DMS 273 treated with DMSO at 0.1 percent for 48 hours (cell line): ENCODE measurements at regions not wholly inside any gene's neighbourhood (a gene's known extent, or its start where the extent isn't known, plus 50 kb on each side); places are given as distances from the start of the nearest gene placed in this dataset.
"Not testable (repeated sequence)": the region's sequence is repeated elsewhere in the genome, so short reads cannot be mapped to it uniquely, and the experiment has no call there.

Experiments used
- DNase-seq: peaks from one replicate; lab custom pipeline; 2025; lab: John Stamatoyannopoulos, UW

DNA sequence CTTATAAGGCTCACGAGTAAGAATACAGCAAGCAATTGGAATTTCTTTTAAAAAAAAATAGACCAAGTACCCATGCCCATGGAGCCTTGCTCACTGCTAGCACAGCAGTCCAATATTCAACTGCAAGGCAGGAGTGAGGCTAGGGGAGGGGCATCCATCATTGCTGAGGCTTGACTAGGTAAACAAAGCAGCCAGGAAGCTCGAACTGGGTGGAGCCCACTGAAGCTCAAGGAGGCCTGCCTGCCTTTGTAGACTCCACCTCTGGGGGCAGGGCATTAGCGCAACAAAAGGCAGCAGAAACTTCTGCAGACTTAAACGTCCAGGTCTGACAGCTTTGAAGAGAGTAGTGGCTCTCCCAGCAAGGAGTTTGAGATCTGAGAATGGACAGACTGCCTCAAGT is 84.0 kb upstream of the STEAP1 start:
- not testable (repeated sequence) for DNase-seq

GRCh38 chr7:90078921-90079320 is 75.3 kb upstream of the STEAP1 start:
- DNase-seq, result no peak

- no peak for DNase-seq
Observed at GRCh38 chr7:90081621-90082020, 72.6 kb upstream of the STEAP1 start.

DNA sequence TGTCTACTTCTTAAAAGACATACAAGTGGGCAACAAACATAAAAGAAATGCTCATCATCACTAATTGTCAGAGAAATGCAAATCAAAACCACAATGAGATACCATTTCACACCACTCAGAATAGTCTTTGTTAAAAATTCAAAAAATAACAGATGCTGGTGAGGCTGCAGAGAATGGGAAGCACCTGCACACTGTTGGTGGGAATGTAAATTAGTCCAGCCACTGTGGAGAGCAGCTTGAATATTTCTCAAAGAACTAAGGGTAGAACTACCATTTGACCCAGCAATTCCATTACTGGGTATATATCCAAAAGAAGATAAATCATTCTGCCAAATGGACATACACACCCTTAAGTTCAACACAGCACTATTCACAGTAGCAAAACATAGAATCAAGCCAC is 61.8 kb upstream of the STEAP1 start:
- DNase-seq, result no peak

DNA sequence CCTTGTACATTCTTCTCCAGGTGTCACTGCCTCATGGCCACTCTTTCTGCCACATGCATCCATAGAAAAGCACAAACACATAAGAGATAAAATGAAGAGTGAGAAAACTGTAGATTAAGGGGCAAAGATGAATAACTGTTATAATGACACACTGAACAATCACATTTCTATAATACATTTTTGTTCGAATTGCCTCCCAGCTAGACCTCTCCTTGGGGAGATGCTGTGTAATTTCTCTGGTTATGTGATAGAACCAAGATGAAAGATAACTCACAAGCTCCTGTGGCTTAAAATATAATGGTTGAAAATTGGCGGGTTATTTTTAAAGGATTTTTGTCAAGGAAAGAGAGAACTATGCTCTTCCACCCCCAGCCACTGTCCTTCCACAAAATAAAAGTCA is 60.2 kb upstream of the STEAP1 start:
- no peak for DNase-seq
